H9 (cell line): ENCODE measurements at regions not wholly inside any gene's neighbourhood (a gene's known extent, or its start where the extent isn't known, plus 50 kb on each side); places are given as distances from the start of the nearest gene placed in this dataset.

ENCODE experiments used
- DNase-seq: peaks from one replicate; pipeline ENCODE4 v3.0.0-alpha.2; 2017
- H2AFZ ChIP-seq: one replicate; pipeline ENCODE4 v1.6.1; 2013; ENCODE audit warnings: mild to moderate bottlenecking, low read length, control low read depth, moderate library complexity
- H2AK5ac ChIP-seq: 2 replicates; pipeline ENCODE4 v1.6.1; 2013; ENCODE audit warnings: low read length, control low read depth, mixed read lengths; ENCODE audit not compliant: insufficient read length
- H2BK120ac ChIP-seq: one replicate; pipeline ENCODE4 v1.6.1; 2013; ENCODE audit warnings: low read depth, mild to moderate bottlenecking, low read length, control low read depth, inconsistent platforms; ENCODE audit not compliant: poor library complexity, severe bottlenecking
- H2BK12ac ChIP-seq: 2 replicates; pipeline ENCODE4 v1.6.1; 2013; ENCODE audit warnings: low read length, control low read depth, mixed read lengths, low read depth; ENCODE audit not compliant: insufficient read length
- H2BK15ac ChIP-seq: 2 replicates; pipeline ENCODE4 v1.6.1; 2013; ENCODE audit warnings: low read depth, low read length, control low read depth
- H2BK20ac ChIP-seq: one replicate; pipeline ENCODE4 v1.6.1; 2013; ENCODE audit warnings: low read depth, mild to moderate bottlenecking, low read length, control low read depth, inconsistent platforms; ENCODE audit not compliant: poor library complexity, severe bottlenecking
- H2BK5ac ChIP-seq: 2 replicates; pipeline ENCODE4 v1.6.1; 2013; ENCODE audit warnings: low read length, control low read depth, mixed read lengths; ENCODE audit not compliant: insufficient read length
- H3K14ac ChIP-seq: 2 replicates; pipeline ENCODE4 v1.6.1; 2013; ENCODE audit warnings: low read length, control low read depth; ENCODE audit not compliant: insufficient read depth
- H3K18ac ChIP-seq: 2 replicates; pipeline ENCODE4 v1.6.1; 2013; ENCODE audit warnings: low read depth, mild to moderate bottlenecking, mixed read lengths, low read length, control low read depth; ENCODE audit not compliant: insufficient read length
- H3K23ac ChIP-seq: 2 replicates; pipeline ENCODE4 v1.6.1; 2013; ENCODE audit warnings: low read length, control low read depth, mixed read lengths, low read depth; ENCODE audit not compliant: insufficient read length
- H3K23me2 ChIP-seq: 2 replicates; pipeline ENCODE4 v1.6.1; 2013; ENCODE audit warnings: low read depth, mild to moderate bottlenecking, mixed read lengths, low read length, control low read depth; ENCODE audit not compliant: insufficient read length, poor library complexity, severe bottlenecking
- H3K27ac ChIP-seq: 2 replicates; pipeline ENCODE4 v1.5.1; 2013; ENCODE audit warnings: low read length, control low read depth, mixed read lengths, low read depth; ENCODE audit not compliant: insufficient read length
- H3K27me3 ChIP-seq: 2 replicates; pipeline ENCODE4 v1.6.1; 2013; ENCODE audit warnings: low read length, control low read depth, inconsistent platforms; ENCODE audit not compliant: insufficient read depth
- H3K4ac ChIP-seq: 2 replicates; pipeline ENCODE4 v1.6.1; 2013; ENCODE audit warnings: low read depth, mild to moderate bottlenecking, control low read depth, inconsistent platforms, low read length, moderate library complexity
- H3K4me1 ChIP-seq: 2 replicates; pipeline ENCODE4 v1.6.1; 2013; ENCODE audit warnings: low read length, control low read depth, inconsistent platforms; ENCODE audit not compliant: insufficient read depth
- H3K4me2 ChIP-seq: 2 replicates; pipeline ENCODE4 v1.6.1; 2013; ENCODE audit warnings: low read length, control low read depth, mixed read lengths; ENCODE audit not compliant: insufficient read length, insufficient read depth
- H3K56ac ChIP-seq: 2 replicates; pipeline ENCODE4 v1.6.1; 2013; ENCODE audit warnings: low read depth, mild to moderate bottlenecking, mixed read lengths, low read length, control low read depth; ENCODE audit not compliant: insufficient read length
- H3K79me1 ChIP-seq: 2 replicates; pipeline ENCODE4 v1.6.1; 2013; ENCODE audit warnings: low read depth, mild to moderate bottlenecking, moderate library complexity, low read length, control low read depth, inconsistent platforms; ENCODE audit not compliant: insufficient read depth, poor library complexity, severe bottlenecking
- H3K79me2 ChIP-seq: 2 replicates; pipeline ENCODE4 v1.6.1; 2013; ENCODE audit warnings: low read length, control low read depth, inconsistent platforms; ENCODE audit not compliant: insufficient read depth
- H3K9ac ChIP-seq: 2 replicates; pipeline ENCODE4 v1.6.1; 2013; ENCODE audit warnings: low read length, control low read depth, mixed read lengths; ENCODE audit not compliant: insufficient read length; ENCODE audit errors: extremely low read depth
- H3K9me3 ChIP-seq: one replicate; pipeline ENCODE4 v1.6.1; 2013; ENCODE audit warnings: low read depth, low read length, inconsistent platforms; ENCODE audit not compliant: control insufficient read depth
- H3T11ph ChIP-seq: one replicate; pipeline ENCODE4 v1.6.1; 2013; ENCODE audit warnings: mild to moderate bottlenecking, low read length, control low read depth, inconsistent platforms
- H4K20me1 ChIP-seq: one replicate; pipeline ENCODE4 v1.6.1; 2013; ENCODE audit not compliant: control insufficient read depth, insufficient read length, insufficient read depth
- H4K5ac ChIP-seq: 2 replicates; pipeline ENCODE4 v1.6.1; 2013; ENCODE audit warnings: low read depth, mild to moderate bottlenecking, mixed read lengths, low read length, control low read depth; ENCODE audit not compliant: insufficient read length
- H4K8ac ChIP-seq: replicated peaks from 2 replicates; pipeline ENCODE4 v1.6.1; 2013; ENCODE audit warnings: low read length, control low read depth, mixed read lengths, low read depth; ENCODE audit not compliant: insufficient read length
- H4K91ac ChIP-seq: 2 replicates; pipeline ENCODE4 v1.6.1; 2013; ENCODE audit warnings: low read depth, mild to moderate bottlenecking, moderate library complexity, mixed read lengths, low read length, control low read depth; ENCODE audit not compliant: insufficient read length
- H3K27ac Mint-ChIP-seq, 3 experiments: 2 replicates in 2 of 3; 3 replicates in 1 of 3; pipeline ENCODE4 v1.8.0; 2020 to 2021; ENCODE audit warnings: mixed read lengths in 3 of 3, mild to moderate bottlenecking in 1 of 3, moderate library complexity in 1 of 3
- H3K27me3 Mint-ChIP-seq: 2 replicates; pipeline ENCODE4 v1.8.0; 2021; ENCODE audit warnings: low read depth, mild to moderate bottlenecking, moderate library complexity, mixed read lengths
- H3K36me3 Mint-ChIP-seq, 3 experiments: 2 replicates in 2 of 3; 3 replicates in 1 of 3; pipeline ENCODE4 v1.8.0; 2020 to 2021; ENCODE audit warnings: low read depth in 3 of 3, mixed read lengths in 3 of 3; ENCODE audit not compliant: insufficient read depth in 1 of 3
- H3K4me1 Mint-ChIP-seq, 2 experiments: 2 replicates each; pipeline ENCODE4 v1.8.0; 2020; ENCODE audit warnings: mixed read lengths in 2 of 2
- H3K4me3 Mint-ChIP-seq, 2 experiments: 2 replicates in 1 of 2; 3 replicates in 1 of 2; pipeline ENCODE4 v1.8.0; 2020 to 2021; ENCODE audit warnings: mild to moderate bottlenecking in 2 of 2, mixed read lengths in 2 of 2, moderate library complexity in 1 of 2
- H3K9me3 Mint-ChIP-seq, 2 experiments: 2 replicates in 1 of 2; 3 replicates in 1 of 2; pipeline ENCODE4 v1.8.0; 2020; ENCODE audit warnings: mild to moderate bottlenecking in 2 of 2, mixed read lengths in 2 of 2, moderate library complexity in 1 of 2
- CTCF ChIP-seq: fragments of 200-600 bp; sonication (generic); conservative IDR thresholded peaks from 3 replicates; pipeline ENCODE4 v1.8.0; 2021; ENCODE audit warnings: antibody characterized with exemption, mild to moderate bottlenecking
- WGBS: extraction: QIAGEN DNeasy Blood & Tissue Kit; methylation state at CpG from one replicate; pipeline ENCODE4 v1.1.7; 2013; ENCODE audit warnings: missing lambda C conversion rate, low lambda C conversion rate, mixed read lengths; ENCODE audit not compliant: insufficient read length; ENCODE audit errors: extremely low coverage; 5-methylcytosine and 5-hydroxymethylcytosine counted together

GRCh38 chr7:138207555-138207971 is 131.3 kb downstream of the AKR1D1 start:
- Histone ChIP-seq H4K5ac (no peak overlapping the region), H2BK120ac (no peak overlapping the region), H3K23ac (no peak overlapping the region), H3K18ac (no peak overlapping the region), H3K79me2 (no peaks in the 10 kb centered on the region), H2AFZ (no peak overlapping the region), H3K9me3 (no peaks in the 10 kb centered on the region), H3K56ac (no peak overlapping the region), H3K79me1 (no peaks in the 10 kb centered on the region), H2AK5ac (no peak overlapping the region), H3K27me3 (no peaks in the 10 kb centered on the region; the same call in 1 of the 2 replicates), H4K8ac (no peak overlapping the region), H2BK5ac (no peak overlapping the region), H2BK15ac (no peak overlapping the region), H3K27ac (peak overlapping the region; percentile 79), H3K23me2 (no peaks in the 10 kb centered on the region), H3T11ph (no peak overlapping the region), H2BK20ac (no peak overlapping the region), H4K91ac (no peak overlapping the region), H4K20me1 (no peaks in the 10 kb centered on the region), H3K4ac (no peak overlapping the region), H3K9ac (no peak overlapping the region), H3K4me1 (peaks cover 5% of the 10 kb centered on the region; the same call in 1 of the 2 replicates), H3K4me2 (no peak overlapping the region), H3K14ac (no peak overlapping the region), H2BK12ac (no peak overlapping the region)
- no peak for TF ChIP-seq CTCF
- DNase-seq, result peak; percentile 73
- peaks cover 10 to 16% of the 10 kb centered on the region in 2 experiments for H3K9me3 Mint-ChIP-seq
- H3K27me3 Mint-ChIP-seq, result no peaks in the 10 kb centered on the region
- peaks cover 1 to 29% (median 17%) of the 10 kb centered on the region in 3 experiments; a peak in 5 of 7 replicates for H3K36me3 Mint-ChIP-seq
- H3K4me3 Mint-ChIP-seq, result peak overlapping the region in 1 of 2 experiments; percentile 61; a peak in 4 of 5 replicates
- peak overlapping the region; percentile 72 to 100 (median 98) for H3K27ac Mint-ChIP-seq
- WGBS, result no CpG with 5 or more reads among the region's 3 CpGs
- peaks cover 73 to 77% of the 10 kb centered on the region in 2 experiments for H3K4me1 Mint-ChIP-seq
